ENCODE measurements at regions not wholly inside any gene's neighbourhood (a gene's known extent, or its start where the extent isn't known, plus 50 kb on each side); places are given as distances from the start of the nearest gene placed in this dataset.
A peak's percentile ranks its signal among the peaks of the same experiment; 100 is the strongest.
"Not testable (repeated sequence)": the region's sequence is repeated elsewhere in the genome, so short reads cannot be mapped to it uniquely, and the experiment has no call there.

DNA sequence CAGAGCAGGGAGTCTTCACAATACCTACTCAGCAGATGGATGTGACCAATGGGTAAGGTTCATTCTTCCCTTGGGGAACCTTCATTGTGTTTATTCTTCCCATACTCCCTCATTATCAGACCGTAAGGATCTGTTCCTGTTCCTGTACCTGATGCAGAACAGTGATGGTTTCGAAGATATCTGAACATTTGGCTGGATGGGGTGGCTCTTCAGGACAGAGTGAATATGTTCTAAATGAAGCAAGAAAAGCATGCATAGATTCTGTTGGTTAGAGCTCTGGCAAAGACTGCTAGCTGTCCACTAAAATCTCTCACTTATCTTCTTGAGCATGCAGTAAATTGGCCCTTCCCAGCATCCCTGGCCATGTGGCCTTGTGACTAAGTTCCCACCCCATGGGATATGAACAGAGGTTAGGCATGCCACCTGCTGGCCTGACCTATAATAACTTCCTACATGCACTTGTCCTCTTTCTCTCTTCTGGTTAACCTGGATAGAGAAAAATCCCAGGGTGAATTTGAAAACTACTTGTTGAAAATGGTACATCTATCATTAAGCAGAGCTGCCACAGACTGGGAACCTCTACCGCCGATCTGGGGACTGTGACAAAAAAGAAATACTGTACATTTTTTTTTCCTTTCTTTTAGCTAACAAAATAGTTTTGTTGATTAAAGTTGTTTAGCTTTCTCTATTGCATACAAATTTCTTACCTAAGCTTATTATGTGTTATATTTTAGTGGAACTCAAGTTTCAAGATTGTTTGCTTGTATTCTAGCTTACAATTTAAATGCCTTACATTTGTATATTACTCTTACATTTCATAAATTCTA is 60.0 kb upstream of the BANK1 start:
- DNase-seq (ENCODE audit: low read depth in 2 of 2) = peak in 1 of 2 donors; percentile 8

DNA sequence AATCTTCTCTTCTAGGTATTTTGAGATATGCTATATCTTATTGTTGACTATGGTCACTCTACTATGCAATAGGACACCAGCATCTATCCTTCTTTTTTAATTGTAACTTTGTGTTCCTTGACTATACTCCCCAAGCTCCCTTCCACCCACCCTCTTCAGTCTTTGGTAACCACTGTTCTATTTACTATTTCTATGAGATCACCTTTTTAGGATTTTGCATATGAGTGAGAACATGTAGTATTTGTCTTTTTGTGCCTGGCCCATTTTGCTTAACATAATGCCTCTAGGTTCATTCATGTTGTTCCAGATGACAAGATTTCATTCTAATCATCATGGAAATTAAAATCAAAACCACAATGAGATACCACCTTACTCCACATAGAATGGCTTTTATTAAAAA is 63.3 kb upstream of the BANK1 start:
- DNase-seq (ENCODE audit: low read depth in 2 of 2) = no peak

DNA sequence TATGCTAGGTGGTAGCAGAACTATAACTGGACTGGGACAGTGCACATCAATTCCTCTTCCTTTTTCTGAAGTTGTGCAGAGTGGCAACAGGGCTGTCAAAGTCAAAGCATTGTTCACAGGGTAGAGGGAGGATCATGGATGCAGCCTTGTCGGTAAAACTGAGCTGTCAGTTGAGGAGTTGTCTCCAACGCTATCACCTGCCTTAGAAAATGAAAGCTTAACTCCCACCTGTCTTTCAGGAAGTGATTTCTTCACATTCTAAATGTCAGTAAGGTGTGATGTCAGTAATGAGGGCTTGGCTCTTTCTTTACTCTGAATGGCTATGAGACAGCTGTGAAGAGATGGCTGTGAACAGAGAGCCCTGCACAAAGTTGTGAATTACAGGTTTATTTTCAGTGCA is 66.4 kb upstream of the BANK1 start:
- DNase-seq (ENCODE audit: low read depth in 2 of 2) = no peak

DNA sequence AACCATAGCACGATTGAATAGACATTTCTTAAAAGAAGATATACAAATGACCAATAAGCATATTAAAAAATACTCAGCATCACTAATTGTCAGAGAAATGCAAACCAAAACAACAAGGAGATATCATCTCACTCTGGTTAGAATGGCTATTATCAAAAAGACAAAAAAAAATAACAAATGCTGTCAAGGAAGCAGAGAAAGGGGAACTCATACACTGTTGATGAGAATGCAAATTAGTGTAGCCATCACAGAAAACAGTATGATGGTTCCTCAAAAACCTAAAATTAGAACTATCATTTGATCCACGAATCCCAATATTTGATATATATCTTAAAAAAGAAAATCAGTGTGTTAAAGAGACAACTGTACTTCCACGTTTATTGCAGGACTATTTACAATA is 71.7 kb upstream of the BANK1 start:
- DNase-seq (ENCODE audit: low read depth in 2 of 2) = no peak

- DNase-seq (ENCODE audit: low read depth in 2 of 2) = no peak
These were observed 78.8 kb upstream of the BANK1 start for GRCh38 chr4:101711590-101712260.

- DNase-seq (ENCODE audit: low read depth in 2 of 2) = no peak
These were observed 79.7 kb upstream of the BANK1 start for GRCh38 chr4:101710806-101711205.

DNA sequence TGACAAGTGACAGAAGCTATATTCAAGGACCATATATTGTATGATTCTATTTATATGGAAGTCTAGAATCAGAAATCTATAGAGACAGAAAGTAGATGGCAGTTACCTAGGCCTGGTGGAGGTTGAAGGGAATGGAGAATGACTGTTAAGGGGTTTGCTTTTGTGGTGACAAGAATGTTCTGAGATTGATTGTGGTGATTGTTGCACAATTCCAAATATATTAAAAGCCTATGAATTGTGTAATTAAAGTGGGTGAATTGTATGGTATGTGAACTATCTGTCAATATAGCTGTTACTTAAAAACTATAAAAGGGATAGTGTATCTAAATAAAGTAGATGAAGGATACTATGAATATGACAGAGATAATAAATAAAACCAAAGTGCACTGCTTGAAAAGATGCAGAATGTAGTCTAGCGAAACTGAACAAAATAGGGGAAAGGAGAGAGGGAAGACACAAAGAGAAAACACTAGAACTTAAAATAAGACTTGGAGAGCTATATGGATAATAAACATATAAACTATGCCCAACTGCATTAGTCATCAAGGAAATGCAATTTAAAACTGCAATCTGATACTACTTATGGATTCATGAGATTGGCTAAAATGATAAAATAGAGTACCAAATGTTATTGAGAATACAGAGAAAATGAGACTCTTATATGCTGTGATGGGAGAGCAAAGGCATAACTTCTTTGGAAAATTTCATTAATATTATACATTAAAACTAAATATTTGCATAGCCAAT is 82.1 kb upstream of the BANK1 start:
- DNase-seq (ENCODE audit: low read depth in 2 of 2) = no peak

GRCh38 chr4:101707596-101707995 is 82.9 kb upstream of the BANK1 start:
- no peak for DNase-seq (ENCODE audit: low read depth in 2 of 2)

- no peak for DNase-seq (ENCODE audit: low read depth in 2 of 2)
These were observed 83.9 kb upstream of the BANK1 start for GRCh38 chr4:101706535-101707057.

DNA sequence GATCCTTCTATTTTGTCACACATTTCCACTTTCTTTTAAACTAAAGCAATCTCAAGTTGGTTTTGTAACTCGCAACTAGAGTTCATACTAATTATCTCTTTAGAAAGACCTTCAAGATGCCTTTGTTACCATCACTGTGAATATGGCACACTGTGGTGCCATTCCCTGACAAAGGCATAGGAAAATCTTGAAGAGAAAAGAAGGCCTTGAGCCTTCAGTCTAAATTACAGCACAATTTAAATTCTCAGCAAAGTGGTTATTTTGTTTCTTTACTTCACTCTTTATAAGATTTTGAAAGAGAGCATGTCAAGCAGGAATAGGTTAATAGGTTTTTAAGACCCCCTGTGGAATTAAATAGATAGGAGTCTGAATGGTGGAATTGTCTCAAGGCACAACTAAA is 89.0 kb upstream of the BANK1 start:
- no peak for DNase-seq (ENCODE audit: low read depth in 2 of 2)

- DNase-seq (ENCODE audit: low read depth in 2 of 2) = no peak
These were observed 90.9 kb upstream of the BANK1 start for GRCh38 chr4:101699441-101700124.

GRCh38 chr4:101697266-101697665 is 93.3 kb upstream of the BANK1 start:
- no peak for DNase-seq (ENCODE audit: low read depth in 2 of 2)

GRCh38 chr4:101696276-101697010 is 94.1 kb upstream of the BANK1 start:
- DNase-seq (ENCODE audit: low read depth in 2 of 2) = no peak

DNA sequence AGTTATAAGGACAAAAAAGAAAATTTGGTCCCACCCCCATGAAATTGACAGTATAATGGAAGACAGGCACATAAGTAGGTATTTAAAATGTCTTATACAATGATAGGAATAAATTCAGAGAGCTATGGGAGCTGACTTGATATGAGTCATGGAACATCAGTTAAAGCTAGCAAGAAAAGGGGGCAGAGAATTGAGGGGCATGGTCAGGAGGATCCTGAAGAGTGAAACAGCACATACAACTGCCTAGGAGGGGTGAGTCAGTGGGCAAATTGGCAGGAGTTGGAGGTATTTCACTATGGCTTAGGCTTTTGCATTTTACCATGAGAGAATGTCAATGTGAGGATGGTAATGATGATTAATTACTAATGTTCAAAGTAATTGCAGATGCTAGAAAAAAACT is 95.4 kb upstream of the BANK1 start:
- DNase-seq (ENCODE audit: low read depth in 2 of 2) = no peak

DNA sequence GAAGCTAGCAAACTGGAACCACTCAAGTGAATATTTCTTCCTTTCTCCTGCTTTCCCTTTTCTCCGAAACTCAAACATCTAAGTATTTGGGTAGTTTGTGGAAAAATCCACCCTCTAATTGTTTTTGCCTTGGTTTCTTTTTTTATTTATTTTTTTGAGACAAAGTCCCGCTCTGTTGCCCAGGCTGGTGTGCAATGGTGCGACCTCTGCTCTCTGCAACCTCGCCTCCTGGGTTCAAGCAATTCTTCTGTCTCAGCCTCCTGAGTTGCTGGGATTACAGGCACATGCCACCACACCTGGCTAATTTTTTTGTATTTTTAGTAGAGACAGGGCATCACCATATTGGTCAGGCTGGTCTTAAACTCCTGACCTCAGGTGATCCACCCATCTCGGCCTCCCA is 96.1 kb upstream of the BANK1 start:
- DNase-seq (ENCODE audit: low read depth in 2 of 2) = not testable (repeated sequence)

- no peak for DNase-seq (ENCODE audit: low read depth in 2 of 2)
These were observed 96.6 kb upstream of the BANK1 start for GRCh38 chr4:101693842-101694398.

DNA sequence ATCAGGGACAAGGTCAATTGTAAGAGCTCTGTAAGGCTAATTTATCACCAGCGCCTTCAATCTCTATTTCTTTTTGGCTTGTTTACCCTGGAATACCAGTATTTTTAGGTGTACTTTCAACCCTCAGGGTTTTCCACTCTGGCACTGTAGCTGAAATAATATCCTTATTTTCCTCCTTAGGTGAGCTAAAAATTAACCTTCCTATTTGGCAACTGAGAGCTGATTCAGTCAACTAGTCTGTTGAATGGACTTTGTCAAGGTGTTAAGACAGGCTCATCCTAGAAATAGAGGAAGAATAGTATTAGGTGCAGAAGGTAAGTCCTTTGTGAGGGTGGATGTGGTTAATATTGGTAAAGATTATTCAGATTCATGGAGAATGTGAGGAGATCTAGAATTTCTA is 101.3 kb upstream of the BANK1 start:
- DNase-seq (ENCODE audit: low read depth in 2 of 2) = no peak

DNA sequence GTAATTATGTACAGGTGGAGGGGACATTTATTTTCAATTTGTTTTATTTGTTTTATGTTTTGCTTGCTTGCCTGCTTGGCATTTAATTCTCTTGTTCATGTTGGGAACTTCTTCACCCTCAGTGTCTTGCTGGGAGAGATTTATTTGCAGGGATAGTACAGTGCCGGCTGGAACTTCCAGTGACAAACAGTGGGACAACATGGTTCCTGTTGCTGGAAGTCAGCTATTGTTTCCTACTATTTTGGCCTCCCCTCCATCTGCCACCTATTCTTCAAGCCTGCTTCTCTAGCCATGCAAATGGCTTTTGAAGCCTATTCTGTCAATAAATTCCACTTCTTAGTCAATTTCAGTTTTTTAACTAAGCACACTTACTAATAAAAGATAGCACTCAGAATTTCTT is 105.4 kb upstream of the BANK1 start:
- no peak for DNase-seq (ENCODE audit: low read depth in 2 of 2)

DNA sequence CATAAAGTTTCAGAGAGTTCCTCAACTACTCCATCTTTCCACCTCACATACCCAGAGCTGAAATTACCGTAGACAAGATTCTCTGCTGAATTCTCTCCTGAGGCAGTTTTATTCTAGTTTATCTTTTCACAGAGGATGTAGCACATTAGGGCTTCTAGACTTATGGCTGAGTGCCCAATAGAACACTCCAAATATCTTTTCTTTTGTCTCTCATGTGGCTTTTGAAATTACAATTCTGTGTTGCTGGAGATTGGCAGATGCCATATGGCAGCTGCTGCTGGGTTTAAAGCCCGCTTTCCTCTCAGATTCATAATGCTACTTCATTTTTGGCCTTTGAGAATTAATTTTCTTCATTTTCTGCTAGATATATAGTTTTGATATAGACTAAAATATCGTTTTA is 107.6 kb upstream of the BANK1 start:
- DNase-seq (ENCODE audit: low read depth in 2 of 2) = no peak

- no peak for DNase-seq (ENCODE audit: low read depth in 2 of 2)
These were observed 112.3 kb upstream of the BANK1 start for GRCh38 chr4:101678180-101678579.

DNA sequence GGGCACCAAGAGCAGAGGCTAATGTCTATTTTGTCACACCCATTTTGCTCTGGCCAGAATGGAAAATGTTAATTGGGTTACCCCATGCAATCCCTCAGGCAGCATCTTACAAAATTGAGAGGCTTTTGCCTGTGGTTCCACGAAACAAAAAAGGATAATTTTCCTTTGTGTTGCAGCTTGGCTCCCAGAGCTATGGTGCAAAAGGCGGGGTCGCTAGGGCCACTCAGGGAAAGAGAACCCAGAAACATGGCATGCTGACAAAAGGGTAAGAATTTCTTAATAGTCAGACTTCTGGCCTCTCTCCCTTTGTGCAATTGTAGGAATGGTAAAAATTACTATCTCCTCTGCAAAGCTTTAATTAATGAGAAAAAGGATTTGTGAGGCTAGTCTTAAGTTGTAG is 119.6 kb upstream of the BANK1 start:
- DNase-seq (ENCODE audit: low read depth in 2 of 2) = no peak

Measured in stimulated activated CD8-positive, alpha-beta memory T cell treated with anti-CD3 and anti-CD28 coated beads, Interleukin-7, amount 100 ng/mL, for 1 hour (primary cell).